GM13977 (cell line): ENCODE measurements at regions not wholly inside any gene's neighbourhood (a gene's known extent, or its start where the extent isn't known, plus 50 kb on each side); places are given as distances from the start of the nearest gene placed in this dataset.

Source experiments
- DNase-seq: peaks from one replicate; pipeline ENCODE4 v3.0.0; 2012; ENCODE audit warnings: low spot score
- CTCF ChIP-seq: IDR thresholded peaks from 2 replicates; pipeline ENCODE4 v1.5.1; 2012; ENCODE audit warnings: mild to moderate bottlenecking, control low read depth; ENCODE audit not compliant: insufficient read depth; ENCODE audit errors: extremely low read depth, missing control alignments
- in situ Hi-C: fragments of 300-500 bp; cut with MboI; formaldehyde crosslinking; loops from one replicate; pipeline ENCODE4 v1.12.0; 2022; ENCODE audit warnings: low sequenced_read_pairs, low pct_unique_long_range_greater_than_20kb, mixed read lengths, inconsistent platforms; ENCODE audit not compliant: unreplicated experiment

GRCh38 chr3:76547674-76548073, 492.2 kb upstream of the ROBO2 start:
- in situ Hi-C loops: no loop called here
- TF ChIP-seq CTCF: no peak
- DNase-seq: no peak

- DNase-seq: no peak
- in situ Hi-C loops: no loop called here
- TF ChIP-seq CTCF: no peak
Measured at GRCh38 chr3:76550522-76551201, 489.2 kb upstream of the ROBO2 start.

GRCh38 chr3:76551739-76552138, 488.2 kb upstream of the ROBO2 start:
- TF ChIP-seq CTCF: no peak
- in situ Hi-C loops: no loop called here
- DNase-seq: no peak

- in situ Hi-C loops: no loop called here
- DNase-seq: no peak
- no peak for TF ChIP-seq CTCF
Measured at GRCh38 chr3:76552653-76553052, 487.2 kb upstream of the ROBO2 start.

GRCh38 chr3:76554707-76555106, 485.2 kb upstream of the ROBO2 start:
- in situ Hi-C loops: no loop called here
- no peak for DNase-seq
- no peak for TF ChIP-seq CTCF

- DNase-seq: no peak
- in situ Hi-C loops: no loop called here
- TF ChIP-seq CTCF: no peak
Measured at GRCh38 chr3:76561494-76562236, 478.2 kb upstream of the ROBO2 start.
